Neural progenitor cell (in vitro differentiated cells): ENCODE measurements at regions not wholly inside any gene's neighbourhood (a gene's known extent, or its start where the extent isn't known, plus 50 kb on each side); places are given as distances from the start of the nearest gene placed in this dataset.

ENCODE experiments used
- DNase-seq: peaks from one replicate; pipeline ENCODE4 v3.0.0-alpha.2; 2016; ENCODE audit warnings: low spot score
- H2AFZ ChIP-seq: fragments of 200-600 bp; sonication (generic); replicated peaks from 2 replicates; pipeline ENCODE4 v1.6.1; 2016; ENCODE audit warnings: antibody characterized with exemption
- H3F3A ChIP-seq: fragments of 200-600 bp; sonication (generic); 2 replicates; pipeline ENCODE4 v1.6.1; 2016; ENCODE audit warnings: antibody characterized with exemption, low read depth
- H3K27ac ChIP-seq: fragments of 200-600 bp; sonication (generic); 2 replicates; pipeline ENCODE4 v1.5.1; 2016; ENCODE audit warnings: mild to moderate bottlenecking
- H3K27me3 ChIP-seq: fragments of 200-600 bp; sonication (generic); 2 replicates; pipeline ENCODE4 v1.6.1; 2016; ENCODE audit warnings: mild to moderate bottlenecking, moderate library complexity
- H3K36me3 ChIP-seq: fragments of 200-600 bp; sonication (generic); 2 replicates; pipeline ENCODE4 v1.5.1; 2016
- H3K4me1 ChIP-seq: fragments of 200-600 bp; sonication (generic); 2 replicates; pipeline ENCODE4 v1.6.1; 2016; ENCODE audit warnings: mixed run types
- H3K4me2 ChIP-seq: fragments of 200-600 bp; sonication (generic); 2 replicates; pipeline ENCODE4 v1.6.1; 2016
- H3K4me3 ChIP-seq: fragments of 200-600 bp; sonication (generic); 2 replicates; pipeline ENCODE4 v1.5.1; 2016
- H3K79me2 ChIP-seq: fragments of 200-600 bp; sonication (generic); 2 replicates; pipeline ENCODE4 v1.6.1; 2016; ENCODE audit warnings: low read depth
- H3K9ac ChIP-seq: fragments of 200-600 bp; sonication (generic); 2 replicates; pipeline ENCODE4 v1.6.1; 2016
- H3K9me3 ChIP-seq: fragments of 200-600 bp; sonication (generic); 2 replicates; pipeline ENCODE4 v1.5.1; 2016; ENCODE audit warnings: low read depth
- H4K20me1 ChIP-seq: fragments of 200-600 bp; sonication (generic); 2 replicates; pipeline ENCODE4 v1.6.1; 2016; ENCODE audit warnings: low read depth
- H3K27ac Mint-ChIP-seq: 3 replicates; pipeline ENCODE4 v1.8.0; 2021; ENCODE audit warnings: mixed read lengths
- H3K27me3 Mint-ChIP-seq: 2 replicates; pipeline ENCODE4 v1.8.0; 2022; ENCODE audit warnings: low read depth, mild to moderate bottlenecking, inconsistent platforms, moderate library complexity, mixed read lengths; ENCODE audit not compliant: insufficient read depth
- H3K36me3 Mint-ChIP-seq: 3 replicates; pipeline ENCODE4 v1.8.0; 2021; ENCODE audit warnings: mixed read lengths
- H3K4me1 Mint-ChIP-seq: 3 replicates; pipeline ENCODE4 v1.8.0; 2021; ENCODE audit warnings: mixed read lengths
- H3K4me3 Mint-ChIP-seq: 3 replicates; pipeline ENCODE4 v1.8.0; 2021; ENCODE audit warnings: mild to moderate bottlenecking, moderate library complexity, mixed read lengths
- H3K9me3 Mint-ChIP-seq: 3 replicates; pipeline ENCODE4 v1.8.0; 2020; ENCODE audit warnings: mixed read lengths
- CTCF ChIP-seq: fragments of 200-600 bp; sonication (generic); IDR thresholded peaks from 2 replicates; pipeline ENCODE4 v1.5.1; 2017; ENCODE audit warnings: antibody characterized with exemption, mild to moderate bottlenecking
- EZH2 ChIP-seq: fragments of 200-600 bp; sonication (generic); IDR thresholded peaks from 2 replicates; pipeline ENCODE4 v1.6.1; 2017; ENCODE audit warnings: antibody characterized with exemption, mild to moderate bottlenecking, moderate library complexity
- EZH2phosphoT487 ChIP-seq: fragments of 200-600 bp; sonication (generic); IDR thresholded peaks from 2 replicates; pipeline ENCODE4 v1.6.1; 2017; ENCODE audit warnings: antibody characterized with exemption

GRCh38 chr6:2435323-2435722, 189.9 kb upstream of the GMDS start:
- Histone ChIP-seq H3F3A (no peaks in the 10 kb centered on the region), H3K4me3 (no peak overlapping the region), H3K4me2 (no peak overlapping the region), H3K27ac (no peak overlapping the region), H4K20me1 (no peaks in the 10 kb centered on the region), H3K9ac (no peak overlapping the region), H3K79me2 (no peaks in the 10 kb centered on the region), H3K27me3 (no peaks in the 10 kb centered on the region), H2AFZ (no peak overlapping the region), H3K36me3 (no peaks in the 10 kb centered on the region), H3K9me3 (no peaks in the 10 kb centered on the region), H3K4me1 (peaks cover 5% of the 10 kb centered on the region)
- Mint-ChIP-seq H3K9me3 (no peaks in the 10 kb centered on the region), H3K27ac (no peak overlapping the region), H3K4me1 (peaks cover 10% of the 10 kb centered on the region), H3K4me3 (no peak overlapping the region), H3K27me3 (no peaks in the 10 kb centered on the region), H3K36me3 (no peaks in the 10 kb centered on the region)
- no peak for DNase-seq
- no peak for TF ChIP-seq EZH2
- TF ChIP-seq CTCF = no peak
- no peak for TF ChIP-seq EZH2phosphoT487

GRCh38 chr6:2434912-2435311, 189.5 kb upstream of the GMDS start:
- Histone ChIP-seq H3K27ac (no peak overlapping the region), H3K9ac (no peak overlapping the region), H3K4me1 (peaks cover 5% of the 10 kb centered on the region), H3F3A (no peaks in the 10 kb centered on the region), H3K36me3 (no peaks in the 10 kb centered on the region), H3K4me3 (no peak overlapping the region), H3K4me2 (no peak overlapping the region), H2AFZ (no peak overlapping the region), H3K27me3 (no peaks in the 10 kb centered on the region), H4K20me1 (no peaks in the 10 kb centered on the region), H3K79me2 (no peaks in the 10 kb centered on the region), H3K9me3 (no peaks in the 10 kb centered on the region)
- peaks cover 10% of the 10 kb centered on the region for H3K4me1 Mint-ChIP-seq
- no peaks in the 10 kb centered on the region for H3K9me3 Mint-ChIP-seq
- H3K4me3 Mint-ChIP-seq = no peak overlapping the region
- no peaks in the 10 kb centered on the region for H3K36me3 Mint-ChIP-seq
- DNase-seq = no peak
- H3K27me3 Mint-ChIP-seq = no peaks in the 10 kb centered on the region
- H3K27ac Mint-ChIP-seq = no peak overlapping the region
- TF ChIP-seq EZH2phosphoT487 = no peak
- no peak for TF ChIP-seq EZH2

GRCh38 chr6:2434116-2434515, 188.7 kb upstream of the GMDS start:
- Histone ChIP-seq H3K27me3 (no peaks in the 10 kb centered on the region), H3K4me2 (no peak overlapping the region), H4K20me1 (no peaks in the 10 kb centered on the region), H3K4me3 (no peak overlapping the region), H3K27ac (no peak overlapping the region), H2AFZ (no peak overlapping the region), H3K4me1 (peaks cover 5% of the 10 kb centered on the region), H3F3A (no peaks in the 10 kb centered on the region), H3K9me3 (no peaks in the 10 kb centered on the region), H3K9ac (no peak overlapping the region), H3K79me2 (no peaks in the 10 kb centered on the region), H3K36me3 (no peaks in the 10 kb centered on the region)
- Mint-ChIP-seq H3K27ac (no peak overlapping the region), H3K27me3 (no peaks in the 10 kb centered on the region), H3K36me3 (no peaks in the 10 kb centered on the region), H3K4me1 (peaks cover 10% of the 10 kb centered on the region), H3K4me3 (no peak overlapping the region), H3K9me3 (no peaks in the 10 kb centered on the region)
- TF ChIP-seq EZH2phosphoT487 (no peak), EZH2 (no peak), CTCF (no peak)
- no peak for DNase-seq

GRCh38 chr6:2433711-2434110, 188.3 kb upstream of the GMDS start:
- H3K9me3 Mint-ChIP-seq = no peaks in the 10 kb centered on the region
- no peaks in the 10 kb centered on the region for H3K27me3 Mint-ChIP-seq

More at GRCh38 chr6:2433711-2434110, 188.3 kb upstream of the GMDS start:
- Mint-ChIP-seq H3K4me1 (peaks cover 10% of the 10 kb centered on the region), H3K4me3 (no peak overlapping the region), H3K27ac (no peak overlapping the region), H3K36me3 (no peaks in the 10 kb centered on the region)
- no peaks in the 10 kb centered on the region for H3K36me3 ChIP-seq
- H3F3A ChIP-seq = no peaks in the 10 kb centered on the region
- no peak overlapping the region for H3K4me2 ChIP-seq
- no peaks in the 10 kb centered on the region for H3K79me2 ChIP-seq
- TF ChIP-seq CTCF (no peak), EZH2 (no peak), EZH2phosphoT487 (no peak)
- H3K27ac ChIP-seq = no peak overlapping the region
- H3K9me3 ChIP-seq = no peaks in the 10 kb centered on the region
- H3K4me1 ChIP-seq = peaks cover 5% of the 10 kb centered on the region
- H3K4me3 ChIP-seq = no peak overlapping the region
- H3K9ac ChIP-seq = no peak overlapping the region
- no peaks in the 10 kb centered on the region for H3K27me3 ChIP-seq
- DNase-seq = no peak
- H4K20me1 ChIP-seq = no peaks in the 10 kb centered on the region
- H2AFZ ChIP-seq = no peak overlapping the region
